ENCODE measurements at regions not wholly inside any gene's neighbourhood (a gene's known extent, or its start where the extent isn't known, plus 50 kb on each side); places are given as distances from the start of the nearest gene placed in this dataset.
"Not testable (repeated sequence)": the region's sequence is repeated elsewhere in the genome, so short reads cannot be mapped to it uniquely, and the experiment has no call there.

DNA sequence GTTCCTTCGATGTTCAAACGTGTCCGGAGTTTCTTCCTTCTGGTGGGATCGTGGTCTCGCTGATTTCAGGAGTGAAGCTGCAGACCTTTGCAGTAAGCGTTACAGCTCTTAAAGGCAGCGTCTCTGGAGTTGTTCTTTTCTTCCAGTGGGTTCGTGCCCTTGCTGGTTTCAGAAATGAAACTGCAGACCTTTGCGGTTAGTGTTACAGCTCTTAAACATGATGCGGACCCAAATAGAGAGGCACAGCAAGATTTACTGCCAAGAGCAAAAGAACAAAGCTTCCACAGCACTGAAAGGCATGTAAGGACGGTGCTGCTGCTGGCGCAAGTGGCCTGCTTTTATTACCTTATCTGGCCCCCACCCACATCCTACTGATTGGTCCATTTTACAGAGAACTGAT is 931.4 kb downstream of the IPMK start:
- DNase-seq (ENCODE audit: low spot score) = no peak

DNA sequence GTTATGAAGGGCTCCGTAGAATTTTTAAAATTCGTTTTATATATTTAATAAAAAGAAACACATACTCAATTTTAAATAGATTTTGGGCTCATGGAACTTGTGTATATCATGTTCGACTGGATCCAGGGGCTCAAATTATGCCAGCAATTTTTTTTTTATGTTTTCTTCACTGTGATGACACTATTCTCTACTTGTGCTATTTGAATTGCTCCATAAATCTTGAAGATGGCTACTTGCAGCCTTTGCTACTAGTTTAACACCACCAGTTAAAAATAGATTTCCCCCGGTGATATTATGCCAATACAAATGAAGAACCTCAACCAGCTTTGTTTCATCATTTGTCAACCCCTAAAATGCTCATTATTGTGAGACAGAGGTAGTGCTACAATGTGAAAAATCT is 933.2 kb downstream of the IPMK start:
- no peak for DNase-seq (ENCODE audit: low spot score)

- DNase-seq (ENCODE audit: low spot score) = no peak
These were observed 933.8 kb downstream of the IPMK start for GRCh38 chr10:57333880-57334279.

DNA sequence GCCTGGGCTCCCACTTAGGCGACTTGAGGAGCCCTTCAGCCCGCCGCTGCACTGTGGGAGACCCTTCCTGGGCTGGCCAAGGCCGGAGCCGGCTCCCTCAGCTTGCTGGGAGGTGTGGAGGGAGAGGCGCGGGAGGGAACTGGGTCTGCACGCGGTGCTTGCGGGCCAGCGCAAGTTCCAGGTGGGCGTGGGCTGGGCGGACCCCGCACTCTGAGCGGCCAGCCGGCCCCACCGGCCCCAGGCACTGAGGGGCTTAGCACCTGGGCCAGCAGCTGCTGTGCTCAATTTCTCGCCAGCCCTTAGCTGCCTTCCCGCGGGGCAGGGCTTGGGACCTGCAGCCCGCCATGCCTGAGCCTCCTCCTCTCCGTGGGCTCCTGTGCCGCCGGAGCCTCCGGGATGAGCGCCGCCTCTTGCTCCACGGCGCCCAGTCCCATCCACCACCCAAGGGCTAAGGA is 946.3 kb downstream of the IPMK start:
- not testable (repeated sequence) for DNase-seq (ENCODE audit: low spot score)

DNA sequence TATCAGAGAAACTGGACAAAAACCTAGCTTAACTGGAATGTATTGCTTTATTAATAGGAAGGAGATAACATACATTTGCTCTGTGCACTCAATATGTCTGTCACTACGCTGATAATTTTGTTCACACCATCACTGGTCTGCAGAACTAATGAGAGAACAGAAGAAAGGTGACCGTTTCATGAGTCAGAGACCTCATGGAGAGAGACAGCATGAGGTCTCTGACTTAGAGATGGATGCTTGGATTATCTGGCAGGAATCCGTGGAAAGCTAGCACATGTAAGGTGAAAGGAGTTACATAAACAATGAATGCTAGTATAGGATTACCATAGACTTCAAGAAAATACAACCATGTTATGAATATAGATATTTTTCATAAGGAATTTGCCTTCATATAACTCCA is 947.3 kb downstream of the IPMK start:
- no peak for DNase-seq (ENCODE audit: low spot score)

DNA sequence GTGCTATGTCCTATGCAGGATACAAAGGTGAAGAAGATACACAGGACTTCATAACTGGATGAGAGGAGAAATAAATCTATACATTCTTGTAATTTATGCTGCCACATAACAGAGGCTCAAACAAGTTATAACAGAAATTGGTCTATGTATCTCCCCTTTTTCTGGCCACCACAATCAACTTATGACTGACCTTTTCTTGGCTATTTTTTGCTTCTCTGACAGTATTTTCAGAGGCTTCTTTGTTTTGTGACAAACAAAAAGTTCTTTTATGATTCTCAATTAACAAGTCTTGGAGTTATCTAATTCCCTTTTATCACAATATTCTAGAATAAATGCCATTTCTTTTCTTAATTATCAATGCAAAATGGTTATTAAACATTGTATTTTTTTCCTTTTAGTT is 953.0 kb upstream of the ZWINT start:
- DNase-seq (ENCODE audit: low spot score) = no peak

DNA sequence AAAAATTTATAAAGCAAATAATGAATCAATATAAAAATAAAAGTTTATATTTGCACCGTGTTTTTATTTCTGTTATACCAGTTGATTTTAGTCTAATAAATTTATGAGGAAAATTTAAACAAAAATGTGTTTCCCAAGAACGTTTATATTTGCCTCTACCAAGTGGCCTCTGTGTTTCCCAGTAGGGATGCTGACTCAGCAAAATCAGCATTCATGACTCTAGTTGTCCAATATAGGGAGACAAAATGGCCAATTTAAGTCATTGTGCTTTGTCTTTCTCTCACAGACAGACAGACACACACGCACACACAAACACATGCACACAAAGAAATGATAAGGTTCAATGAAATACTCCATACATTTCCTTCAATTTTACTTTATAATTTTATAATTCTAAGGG is 942.5 kb upstream of the ZWINT start:
- no peak for DNase-seq (ENCODE audit: low spot score)

DNA sequence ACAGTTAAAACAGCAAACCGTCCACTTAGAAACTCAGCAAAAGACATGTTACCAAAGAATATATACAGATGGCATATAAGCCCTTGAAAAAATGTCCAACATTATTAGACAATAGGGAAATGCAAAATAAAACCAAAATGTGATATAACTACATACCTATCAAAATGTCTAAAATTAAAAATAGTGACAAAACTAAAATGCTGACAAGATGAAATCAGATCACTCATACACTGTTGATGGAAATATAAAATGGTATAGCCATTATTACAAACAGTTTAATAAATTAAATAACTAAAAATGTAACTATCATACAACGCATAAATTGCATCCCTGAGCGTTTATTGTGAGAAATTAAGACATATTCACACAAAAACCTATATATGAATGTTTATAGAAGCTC is 939.7 kb upstream of the ZWINT start:
- no peak for DNase-seq (ENCODE audit: low spot score)

DNA sequence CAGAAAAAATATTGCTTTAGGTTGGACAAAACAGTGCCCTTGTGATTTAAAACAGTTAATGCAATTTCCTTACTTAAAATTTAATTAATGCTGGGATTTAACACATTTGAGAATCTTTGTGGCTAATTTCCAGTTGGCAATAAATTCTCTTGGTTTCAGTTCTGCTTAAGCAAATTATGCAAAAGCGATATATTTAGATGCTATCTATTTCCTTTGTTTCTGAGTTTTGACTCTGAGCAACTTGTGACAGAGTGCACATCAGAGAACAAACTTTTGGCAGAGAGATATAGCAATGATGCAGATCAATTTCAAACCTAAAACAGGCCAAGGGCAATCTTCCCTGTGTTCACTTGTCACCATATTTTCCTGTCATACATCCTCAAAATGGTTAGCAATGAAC is 933.6 kb upstream of the ZWINT start:
- DNase-seq (ENCODE audit: low spot score) = no peak

GRCh38 chr10:57288754-57289153 is 927.7 kb upstream of the ZWINT start:
- DNase-seq (ENCODE audit: low spot score) = no peak

DNA sequence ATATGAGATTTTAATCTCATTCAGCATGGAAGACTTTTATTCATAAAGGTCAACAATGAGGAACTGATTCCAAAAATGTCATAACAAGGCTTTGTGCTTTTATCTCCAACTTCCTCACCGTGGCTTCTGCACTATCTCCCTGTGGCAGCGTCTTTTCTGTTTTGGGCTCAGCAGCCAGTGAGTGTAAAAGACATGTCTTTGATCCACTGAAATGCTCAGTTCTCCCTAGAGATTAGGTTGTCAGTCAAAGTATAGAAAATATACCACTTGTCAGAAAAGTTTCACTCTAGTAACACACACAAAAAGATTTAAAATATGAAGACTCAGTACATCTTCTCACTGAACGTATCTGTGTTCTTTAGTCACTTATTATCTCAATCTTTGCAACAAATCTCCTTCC is 901.8 kb upstream of the ZWINT start:
- no peak for DNase-seq (ENCODE audit: low spot score)

DNA sequence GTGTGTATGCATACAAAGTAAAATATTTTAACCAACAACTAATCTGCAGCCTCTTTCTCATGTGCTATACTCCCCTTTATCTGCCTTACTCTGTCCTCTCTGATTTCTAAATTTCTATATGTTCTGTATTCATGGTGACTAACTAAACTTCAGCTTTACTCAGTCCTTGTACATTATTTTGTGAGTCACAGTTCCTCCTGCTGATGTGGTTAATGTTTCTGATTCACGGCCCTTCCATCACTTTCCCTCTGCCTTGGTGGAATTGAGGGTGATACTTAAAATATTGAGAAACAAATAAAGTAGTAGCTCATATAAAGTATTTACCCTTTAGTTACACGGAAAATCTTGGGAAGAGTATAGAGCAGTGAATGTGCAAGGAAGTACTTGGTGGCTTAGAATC is 899.1 kb upstream of the ZWINT start:
- no peak for DNase-seq (ENCODE audit: low spot score)

DNA sequence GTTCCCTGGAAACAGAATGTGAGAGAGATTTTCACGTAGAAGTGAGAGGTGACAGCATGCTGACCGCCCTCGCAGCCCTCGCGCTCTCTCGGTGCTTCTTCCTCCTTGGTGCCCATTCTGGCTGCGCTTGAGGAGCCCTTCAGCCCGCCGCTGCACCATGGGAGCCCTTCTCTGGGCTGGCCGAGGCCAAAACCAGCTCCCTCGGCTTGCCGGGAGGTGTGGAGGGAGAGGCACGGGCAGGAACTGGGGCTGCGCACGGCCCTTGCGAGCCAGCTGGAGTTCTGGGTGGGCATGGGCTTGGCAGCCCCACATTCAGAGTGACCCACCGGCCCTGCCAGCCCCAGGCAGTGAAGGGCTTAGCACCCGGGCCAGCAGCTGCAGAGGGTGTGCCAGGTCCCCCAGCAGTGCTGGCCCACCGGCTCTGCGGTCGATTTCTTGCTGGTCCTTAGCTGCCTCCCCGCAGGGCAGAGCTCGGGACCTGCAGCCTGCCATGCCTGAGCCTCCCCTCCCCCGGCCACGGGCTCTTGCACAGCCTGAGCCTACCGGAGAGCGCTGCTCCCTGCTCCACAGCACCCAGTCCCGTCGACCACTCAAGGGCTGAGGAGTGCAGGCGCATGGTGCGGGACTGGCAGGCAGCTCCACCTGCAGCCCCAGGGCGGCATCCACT is 888.7 kb upstream of the ZWINT start:
- DNase-seq (ENCODE audit: low spot score) = no peak

GRCh38 chr10:57247271-57247670 is 886.2 kb upstream of the ZWINT start:
- no peak for DNase-seq (ENCODE audit: low spot score)

DNA sequence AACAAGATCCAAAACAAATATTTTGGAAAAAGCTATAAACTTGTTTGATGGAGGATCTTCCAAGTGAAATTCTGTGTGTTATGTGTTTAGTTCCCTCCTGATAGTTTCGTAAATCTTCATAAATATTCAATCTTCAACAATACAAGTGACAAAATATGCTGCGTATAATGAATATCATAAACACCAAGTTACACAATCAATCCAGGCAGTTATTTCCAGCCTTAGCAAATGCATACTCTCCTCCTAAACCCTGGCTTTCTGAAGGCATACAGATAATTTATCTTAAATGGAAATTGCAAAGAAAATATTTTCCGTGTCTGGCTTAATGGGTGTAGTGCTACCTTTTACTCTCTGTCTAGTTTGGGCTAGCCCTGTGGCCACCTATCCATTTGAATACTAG is 864.9 kb upstream of the ZWINT start:
- no peak for DNase-seq (ENCODE audit: low spot score)

DNA sequence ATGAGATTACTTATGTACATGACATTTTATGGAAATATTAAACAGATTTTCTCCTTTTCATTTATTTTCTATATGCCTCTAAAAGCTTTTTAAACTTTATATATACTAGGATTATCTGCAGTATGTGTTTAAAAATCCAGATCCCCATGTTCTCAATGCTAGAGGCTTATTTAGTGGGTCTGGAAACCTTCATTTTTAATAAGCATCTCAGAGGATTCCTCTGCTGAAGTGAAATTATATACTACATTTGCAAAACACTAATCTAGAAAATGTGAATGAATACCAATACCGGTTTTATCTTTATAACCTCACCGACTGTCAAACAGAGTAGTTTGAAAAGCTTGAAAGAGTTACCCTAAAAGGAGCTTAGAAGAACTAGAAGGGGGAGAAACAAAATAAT is 863.8 kb upstream of the ZWINT start:
- DNase-seq (ENCODE audit: low spot score) = no peak

DNA sequence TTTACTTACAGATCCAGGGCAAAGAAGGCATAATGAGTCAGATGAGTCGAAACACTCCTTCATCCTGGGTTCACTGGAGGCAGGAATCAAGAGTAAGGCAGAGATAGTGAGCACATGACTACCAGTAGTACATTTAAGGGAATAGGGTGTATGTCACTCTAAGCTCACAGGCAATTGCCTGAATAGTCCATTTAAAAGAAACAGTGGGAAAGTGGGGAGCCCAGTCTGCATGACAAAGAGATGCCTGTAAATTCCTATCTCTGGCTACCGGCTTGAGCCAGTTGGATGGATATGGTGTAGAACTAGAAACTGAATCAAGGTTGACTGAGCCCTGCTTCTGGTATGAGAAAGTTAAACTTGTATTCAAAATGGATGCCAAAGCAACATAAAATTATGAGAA is 861.5 kb upstream of the ZWINT start:
- DNase-seq (ENCODE audit: low spot score) = no peak

GRCh38 chr10:57222129-57222528 is 861.1 kb upstream of the ZWINT start:
- no peak for DNase-seq (ENCODE audit: low spot score)

- no peak for DNase-seq (ENCODE audit: low spot score)
These were observed 860.6 kb upstream of the ZWINT start for GRCh38 chr10:57221674-57222073.

GRCh38 chr10:57218382-57218781 is 857.3 kb upstream of the ZWINT start:
- DNase-seq (ENCODE audit: low spot score) = no peak

- no peak for DNase-seq (ENCODE audit: low spot score)
These were observed 841.3 kb upstream of the ZWINT start for GRCh38 chr10:57202356-57202755.

- DNase-seq (ENCODE audit: low spot score) = no peak
These were observed 827.8 kb upstream of the ZWINT start for GRCh38 chr10:57188846-57189245.

GRCh38 chr10:57186201-57186600 is 825.1 kb upstream of the ZWINT start:
- no peak for DNase-seq (ENCODE audit: low spot score)

DNA sequence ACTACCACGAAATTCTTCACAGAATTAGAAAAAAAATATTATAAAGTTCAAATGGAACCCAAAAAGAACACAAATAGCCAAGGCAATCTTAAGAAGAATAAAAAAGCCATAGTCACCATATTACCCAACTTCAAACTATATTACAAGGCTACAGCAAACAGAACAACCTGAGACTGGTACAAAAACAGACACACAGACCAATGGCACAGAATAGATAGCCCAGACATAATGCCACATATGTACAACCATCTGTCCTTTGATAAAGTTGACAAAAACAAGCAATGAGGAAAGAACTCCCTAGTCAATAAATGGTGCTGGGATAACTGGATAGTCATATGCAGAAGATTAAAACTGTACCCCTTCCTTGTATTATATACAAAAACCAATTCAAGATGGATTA is 808.5 kb upstream of the ZWINT start:
- no peak for DNase-seq (ENCODE audit: low spot score)
